ENCODE measurements at regions not wholly inside any gene's neighbourhood (a gene's known extent, or its start where the extent isn't known, plus 50 kb on each side); places are given as distances from the start of the nearest gene placed in this dataset.
"Not testable (repeated sequence)": the region's sequence is repeated elsewhere in the genome, so short reads cannot be mapped to it uniquely, and the experiment has no call there.

GRCh38 chr10:130660266-130660665 lies 524.1 kb downstream of the GLRX3 start:
- no peak for DNase-seq (ENCODE audit: low read depth)

DNA sequence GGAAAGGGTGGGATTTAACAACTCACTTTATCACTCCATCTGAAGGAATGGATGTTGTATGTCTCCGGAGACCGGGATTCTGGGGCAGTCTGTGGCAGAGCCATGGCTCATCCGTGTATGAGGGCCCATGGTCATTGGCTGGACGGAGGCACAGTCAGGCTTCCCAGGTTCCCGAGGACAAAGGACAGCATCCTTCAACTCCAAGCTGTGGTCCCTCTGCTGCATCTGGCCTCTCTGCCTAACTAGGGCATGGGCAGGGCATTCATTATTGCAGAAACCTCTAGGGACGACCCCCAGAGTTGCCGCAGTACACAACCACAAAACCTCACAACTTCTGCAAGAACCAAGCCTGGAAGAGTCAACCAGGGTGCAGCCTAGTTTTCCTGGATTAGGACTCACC lies 525.2 kb downstream of the GLRX3 start:
- DNase-seq (ENCODE audit: low read depth): no peak

DNA sequence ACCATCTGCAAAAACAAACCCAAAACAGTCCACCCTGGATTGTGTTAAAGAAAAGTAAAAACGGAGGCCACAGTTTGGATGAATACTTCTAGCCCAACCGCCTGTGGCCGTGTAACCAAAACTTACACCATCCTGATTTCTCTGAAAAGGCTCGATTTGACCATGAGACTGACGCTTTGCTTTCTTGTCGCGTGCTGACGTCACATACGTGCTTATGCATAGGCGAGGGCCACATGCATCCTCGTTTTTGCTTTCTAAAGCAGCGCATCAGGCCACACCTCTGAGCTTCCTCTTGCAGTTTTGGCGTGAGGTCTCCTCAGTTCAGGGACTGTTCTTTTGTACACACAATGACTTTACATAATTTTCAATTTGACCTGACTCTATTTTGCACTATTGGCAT lies 526.6 kb downstream of the GLRX3 start:
- no peak for DNase-seq (ENCODE audit: low read depth)

GRCh38 chr10:130664526-130664925 lies 528.3 kb downstream of the GLRX3 start:
- DNase-seq (ENCODE audit: low read depth): no peak

DNA sequence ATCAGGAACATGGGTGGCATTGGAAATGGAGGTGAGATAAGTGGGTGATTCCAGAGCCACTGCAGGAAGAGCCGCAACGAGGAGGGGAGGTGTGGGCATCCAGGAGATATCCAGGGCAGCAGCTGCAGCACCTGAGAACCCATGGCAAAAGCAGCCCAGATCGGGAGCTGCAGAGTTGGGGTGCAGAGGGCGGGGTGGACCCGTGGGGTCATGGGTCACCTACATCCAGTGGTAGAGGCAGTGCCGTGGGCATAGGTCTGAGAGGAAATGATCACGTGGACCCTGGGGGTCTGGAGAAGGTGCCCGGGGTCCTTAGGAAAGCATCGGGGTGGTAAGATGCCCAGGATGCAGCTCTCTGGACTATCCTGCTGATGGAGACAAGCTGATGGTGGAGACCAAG lies 530.0 kb downstream of the GLRX3 start:
- DNase-seq (ENCODE audit: low read depth): no peak

DNA sequence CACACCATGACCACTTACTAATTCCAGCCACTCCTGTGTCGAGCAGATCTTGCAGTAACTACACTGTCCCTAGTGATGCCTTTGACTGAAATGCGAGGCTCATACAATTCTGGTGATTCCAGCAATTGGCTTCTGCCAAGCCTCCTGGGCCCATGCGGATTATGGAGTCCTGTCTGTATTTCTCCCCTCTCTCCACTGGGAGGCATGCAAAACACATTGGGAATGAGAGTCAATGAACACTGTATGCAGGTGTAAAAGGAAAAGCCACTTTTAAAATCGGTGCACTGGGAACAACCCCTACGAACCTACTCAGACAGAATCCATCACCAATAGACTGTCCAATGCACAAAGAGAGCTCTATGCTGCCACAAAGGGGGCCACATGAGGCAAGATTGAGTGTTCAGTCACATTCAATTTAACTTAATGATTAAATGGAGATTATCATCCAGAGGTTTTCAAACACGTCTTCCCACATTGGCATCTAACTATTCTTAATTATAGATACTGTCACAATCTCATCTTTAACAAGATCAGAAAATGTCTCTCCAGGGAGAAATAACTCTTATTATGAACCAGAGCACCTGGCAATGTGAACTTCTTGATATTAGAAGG lies 550.6 kb downstream of the GLRX3 start:
- DNase-seq (ENCODE audit: low read depth): no peak

- DNase-seq (ENCODE audit: low read depth): no peak
Observed at GRCh38 chr10:130687566-130687965, 551.4 kb downstream of the GLRX3 start.

DNA sequence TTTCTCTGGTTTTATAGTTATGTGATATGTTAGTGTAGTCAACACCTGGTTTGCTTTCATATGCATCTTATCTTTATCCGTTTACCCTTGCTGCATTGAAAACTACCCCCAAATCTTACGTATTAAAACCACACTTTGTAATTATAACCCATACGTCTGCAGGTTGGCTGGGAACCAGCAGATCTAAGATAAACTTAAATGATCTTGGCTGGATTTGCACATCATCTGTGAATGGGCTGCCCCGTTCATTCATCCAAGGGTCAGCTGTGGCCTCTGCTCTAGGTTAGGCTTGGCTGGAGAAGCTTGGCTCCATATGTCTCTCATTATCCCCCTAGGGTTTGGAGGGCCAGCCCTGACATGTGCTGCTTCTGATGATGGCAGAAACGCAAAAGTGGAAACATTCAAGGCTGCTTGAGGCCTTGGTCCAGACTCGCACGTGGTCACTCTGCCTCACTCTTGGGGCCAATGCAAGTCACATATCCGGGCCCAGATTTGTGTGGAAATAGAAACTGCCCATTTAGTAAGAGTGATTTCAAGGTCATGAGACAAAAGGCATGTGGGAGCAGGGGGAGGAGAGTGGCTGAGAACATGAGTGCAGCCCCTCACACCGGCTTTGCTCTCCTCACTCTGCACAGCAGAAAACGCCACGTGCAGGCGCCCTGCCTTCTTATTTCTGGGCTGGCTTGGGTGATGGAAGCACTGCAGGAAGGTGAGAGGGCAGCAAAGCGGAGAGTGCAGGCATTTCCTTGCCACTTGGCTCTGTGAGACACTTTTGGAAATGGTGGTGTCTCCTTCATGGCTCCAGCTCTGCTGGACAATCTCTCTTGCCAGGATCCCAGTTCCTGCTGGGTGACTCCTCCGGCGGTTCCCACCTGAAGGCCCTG lies 553.8 kb downstream of the GLRX3 start:
- DNase-seq (ENCODE audit: low read depth): no peak

GRCh38 chr10:130691776-130692175 lies 555.6 kb downstream of the GLRX3 start:
- DNase-seq (ENCODE audit: low read depth): no peak

DNA sequence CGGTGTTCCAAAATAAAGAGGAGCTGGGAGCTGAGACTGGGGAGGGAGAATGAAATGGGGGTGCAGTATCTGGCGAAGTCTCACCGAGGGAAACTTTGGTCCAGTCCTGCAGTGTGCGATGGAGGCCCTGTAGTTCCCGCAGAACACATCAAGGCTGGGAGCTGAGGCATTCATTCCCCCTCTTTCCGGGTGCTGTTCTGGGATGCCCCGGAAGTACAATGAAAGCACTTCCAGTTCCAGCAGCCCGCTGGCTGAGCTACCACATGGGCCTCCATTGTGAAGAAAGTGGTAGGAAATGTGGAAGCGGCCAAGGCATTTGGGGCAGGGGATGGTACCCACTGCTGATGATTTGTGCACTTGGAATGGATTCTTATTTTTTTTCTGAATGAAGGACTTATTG lies 560.7 kb downstream of the GLRX3 start:
- no peak for DNase-seq (ENCODE audit: low read depth)

- DNase-seq (ENCODE audit: low read depth): no peak
Observed at GRCh38 chr10:130707389-130707979, 571.3 kb downstream of the GLRX3 start.

GRCh38 chr10:130708465-130709070 lies 572.4 kb downstream of the GLRX3 start:
- no peak for DNase-seq (ENCODE audit: low read depth)

DNA sequence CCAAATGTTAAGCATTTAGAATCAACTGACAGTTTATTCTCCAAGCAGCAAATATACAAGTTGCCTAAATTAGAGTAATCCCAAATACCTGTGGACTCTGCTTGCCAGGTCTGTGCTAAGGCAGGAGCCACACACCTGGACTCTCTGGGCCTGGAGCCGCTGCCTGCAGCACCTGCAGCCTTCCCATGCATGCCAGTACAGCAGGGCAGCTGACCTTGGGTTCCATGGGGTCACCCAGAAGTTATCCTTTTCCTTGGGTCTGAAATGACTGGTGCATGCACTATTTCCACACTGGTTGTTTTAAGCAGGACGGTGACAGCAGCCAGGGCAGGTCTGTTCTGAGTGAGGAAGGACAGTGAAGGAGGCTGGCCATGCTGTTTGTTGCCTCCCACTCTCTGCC lies 573.2 kb downstream of the GLRX3 start:
- no peak for DNase-seq (ENCODE audit: low read depth)

DNA sequence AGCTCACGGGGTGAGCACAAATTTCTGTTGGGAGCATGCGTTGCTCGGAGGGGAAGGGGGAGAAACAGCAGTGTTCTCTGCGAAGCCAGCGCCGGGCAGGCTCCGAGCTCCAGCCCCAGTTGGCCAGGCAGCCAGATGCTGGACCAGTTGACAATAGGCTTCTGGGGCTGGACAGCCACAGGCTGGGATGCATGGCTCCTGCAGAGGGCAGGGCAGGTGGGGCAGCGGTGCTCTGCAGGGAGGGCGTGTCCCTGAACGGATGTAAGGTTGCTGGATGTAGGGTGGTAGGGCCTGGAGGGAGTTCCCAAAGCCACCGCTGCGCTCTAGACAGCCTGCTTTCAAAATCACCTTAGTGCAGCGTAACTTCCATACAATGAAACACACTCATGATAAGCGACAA lies 574.9 kb downstream of the GLRX3 start:
- no peak for DNase-seq (ENCODE audit: low read depth)

DNA sequence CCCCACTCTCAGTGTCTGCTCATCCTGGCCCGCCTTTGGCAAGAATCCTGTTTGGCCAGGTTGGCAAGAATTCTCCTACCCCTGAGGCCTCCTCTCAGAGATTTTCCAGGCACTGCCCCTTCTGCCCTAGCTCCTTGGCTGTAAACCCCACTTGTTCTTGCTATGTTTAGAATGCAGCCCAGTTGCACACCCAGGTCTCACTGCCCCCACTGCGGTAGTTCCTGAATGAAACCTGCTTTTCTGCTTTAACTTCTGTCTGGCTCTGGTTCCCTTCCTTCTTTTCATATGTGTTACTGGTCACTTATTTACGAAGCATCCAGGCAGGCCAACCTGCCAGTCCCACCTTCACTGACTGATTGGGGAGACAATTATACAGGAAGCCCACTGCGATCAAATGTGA lies 576.9 kb downstream of the GLRX3 start:
- no peak for DNase-seq (ENCODE audit: low read depth)

DNA sequence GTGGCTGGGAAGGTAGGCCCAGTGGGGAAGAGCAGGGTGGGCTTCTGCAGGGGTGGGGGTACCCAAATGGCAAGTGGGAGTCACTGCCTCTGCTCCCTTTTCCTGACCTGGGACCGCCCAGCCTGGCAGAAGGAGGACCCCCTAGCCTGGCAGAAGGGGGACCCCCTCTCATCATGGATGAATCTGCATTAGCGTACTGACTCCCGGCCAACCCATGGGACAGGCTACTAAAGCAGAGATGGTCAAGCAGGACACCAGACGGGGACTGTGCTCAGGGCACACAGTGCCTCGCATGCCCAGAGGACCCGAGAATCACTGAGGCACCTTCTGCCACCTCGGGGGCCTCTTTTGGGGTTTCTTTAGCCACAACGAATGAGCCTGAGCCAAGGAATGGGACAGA lies 577.5 kb downstream of the GLRX3 start:
- DNase-seq (ENCODE audit: low read depth): no peak

DNA sequence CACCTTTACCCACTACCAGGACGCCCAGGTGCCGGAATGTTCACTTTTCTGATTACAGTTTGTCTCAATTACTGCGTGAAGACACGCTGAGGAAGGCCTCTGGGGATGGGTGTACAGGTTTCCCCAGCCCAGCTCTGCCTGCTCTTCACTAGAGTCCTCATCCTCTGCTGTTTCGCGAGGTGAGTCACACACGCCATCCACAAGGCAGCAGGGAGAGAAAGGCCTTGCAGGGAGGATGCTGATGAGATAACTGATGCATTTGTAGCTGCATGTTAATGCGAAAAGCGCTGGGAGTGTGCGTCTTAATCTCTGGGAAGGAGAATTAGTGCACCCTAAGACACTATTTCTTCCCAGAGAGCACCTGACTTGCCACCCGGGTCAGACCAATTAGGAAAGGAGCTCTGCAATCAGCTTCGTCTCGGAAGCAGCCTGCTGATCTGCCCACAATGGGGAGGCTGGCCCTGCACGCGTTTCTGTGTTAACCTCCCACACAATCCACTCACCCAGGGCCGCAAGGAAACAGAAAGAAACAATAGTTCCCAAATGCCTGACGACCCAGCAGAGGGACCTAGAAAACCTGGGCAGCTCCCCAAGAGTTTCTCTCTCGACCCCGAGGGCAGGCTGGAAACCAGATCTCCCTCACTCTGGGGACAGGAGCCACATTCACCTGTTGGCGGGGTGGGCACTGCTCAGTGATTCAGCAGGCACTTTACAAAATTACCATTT lies 578.7 kb downstream of the GLRX3 start:
- no peak for DNase-seq (ENCODE audit: low read depth)

- no peak for DNase-seq (ENCODE audit: low read depth)
Observed at GRCh38 chr10:130715686-130716670, 579.8 kb downstream of the GLRX3 start.

DNA sequence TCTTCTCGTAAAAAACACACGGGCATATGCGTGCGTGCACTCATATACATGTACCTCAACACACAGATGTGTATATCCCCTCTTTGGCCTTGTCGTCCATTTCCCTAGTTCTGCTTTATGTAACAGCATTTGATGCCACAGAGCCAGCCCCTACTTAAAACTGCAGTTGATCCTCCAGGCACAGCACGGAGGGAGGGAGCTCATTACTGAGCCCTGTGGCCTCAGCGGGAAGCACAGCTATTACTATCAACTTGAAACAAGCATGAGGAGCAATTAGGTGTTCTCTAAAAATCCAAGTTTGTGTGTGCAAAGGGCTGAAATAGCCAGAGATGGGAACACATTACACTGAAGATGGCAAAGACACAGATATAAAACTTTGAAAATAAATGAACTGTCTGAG lies 580.9 kb downstream of the GLRX3 start:
- DNase-seq (ENCODE audit: low read depth): no peak

DNA sequence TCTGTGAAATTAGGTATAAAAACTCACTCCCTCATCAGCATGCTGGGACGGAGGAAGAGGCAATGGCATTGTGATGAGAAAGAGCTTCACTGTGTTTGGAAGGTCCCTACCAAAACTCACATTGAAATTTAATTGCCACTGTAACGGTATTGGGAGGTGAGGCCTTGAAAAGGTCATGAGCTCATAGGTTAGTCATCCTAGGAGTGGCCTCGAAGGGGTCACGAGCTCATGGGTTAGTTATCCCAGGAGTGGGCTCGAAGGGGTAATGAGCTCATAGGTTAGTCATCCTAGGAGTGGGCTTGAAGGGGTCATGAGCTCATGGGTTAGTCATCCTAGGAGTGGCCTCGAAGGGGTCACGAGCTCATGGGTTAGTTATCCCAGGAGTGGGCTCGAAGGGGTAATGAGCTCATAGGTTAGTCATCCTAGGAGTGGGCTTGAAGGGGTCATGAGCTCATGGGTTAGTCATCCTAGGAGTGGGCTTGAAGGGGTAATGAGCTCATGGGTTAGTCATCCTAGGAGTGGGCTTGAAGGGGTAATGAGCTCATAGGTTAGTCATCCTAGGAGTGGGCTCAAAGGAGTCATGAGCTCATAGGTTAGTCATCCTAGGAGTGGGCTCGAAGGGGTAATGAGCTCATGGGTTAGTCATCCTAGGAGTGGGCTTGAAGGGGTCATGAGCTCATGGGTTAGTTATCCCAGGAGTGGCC lies 582.7 kb downstream of the GLRX3 start:
- DNase-seq (ENCODE audit: low read depth): not testable (repeated sequence)

Data from renal cortical epithelial cell (primary cell).